GM12878 (cell line): ENCODE measurements at regions not wholly inside any gene's neighbourhood (a gene's known extent, or its start where the extent isn't known, plus 50 kb on each side); places are given as distances from the start of the nearest gene placed in this dataset.

Experiments
- ATAC-seq: fragments of 200-7000 bp; cut with Tn5 transposase; 3 replicates; pipeline ENCODE4 v1.9.1; 2020; ENCODE audit warnings: mild to moderate bottlenecking, moderate library complexity
- BruUV-seq: library from RNA; stranded (reverse); fragments of 400-500 nt; replicated peaks from 2 replicates; lab custom pipeline; 2021; lab: Mats Ljungman, UMichigan
- CTCF ChIA-PET: fragments of 300-600 bp; sonication (Branson Sonifier 250); formaldehyde crosslinking; extraction: SDS; loops from one replicate; lab custom pipeline; 2021; ENCODE audit warnings: inconsistent platforms; lab: Yijun Ruan, JAX
- POLR2A ChIA-PET: fragments of 350-600 bp; formaldehyde crosslinking; extraction: SDS; loops from one replicate; lab custom pipeline; 2021; ENCODE audit warnings: inconsistent platforms; lab: Charles Lee
- RAD21 ChIA-PET: fragments of 300-600 bp; sonication (Branson Sonifier 250); formaldehyde crosslinking; loops from one replicate; lab custom pipeline; 2023; ENCODE audit warnings: antibody characterized with exemption; ENCODE audit not compliant: unreplicated experiment; lab: Charles Lee
- SMC1A ChIA-PET: fragments of 300-600 bp; sonication (Branson Sonifier 250); formaldehyde crosslinking; loops from one replicate; lab custom pipeline; 2023; ENCODE audit not compliant: unreplicated experiment, uncharacterized antibody; lab: Charles Lee
- DNase-seq: peaks from one replicate; pipeline ENCODE4 v3.0.0-alpha.2; 2011; ENCODE audit warnings: low read depth, low spot score
- FAIRE-seq: peaks from 3 replicates; lab custom pipeline; 2011; peaks lifted over from hg19 to GRCh38; lab: Jason Lieb, UNC
- H2AFZ ChIP-seq: 2 replicates; pipeline ENCODE4 v1.6.0; 2011; ENCODE audit warnings: low read depth, low read length, control low read depth; ENCODE audit not compliant: control insufficient read depth
- H3K27ac ChIP-seq: 2 replicates; pipeline ENCODE4 v1.5.1; 2011; ENCODE audit warnings: control low read depth; ENCODE audit not compliant: control insufficient read depth, insufficient read depth
- H3K27me3 ChIP-seq, 2 experiments: replicated peaks in 1 of 2; 2 replicates each; pipeline versions ENCODE4 v1.6.0 to v1.6.1; 2011; ENCODE audit warnings: low read length in 1 of 2; ENCODE audit not compliant: control insufficient read depth in 2 of 2, insufficient read depth in 2 of 2
- H3K36me3 ChIP-seq, 2 experiments: 2 replicates each; pipeline ENCODE4 v1.5.1; 2011; ENCODE audit warnings: low read length in 1 of 2; ENCODE audit not compliant: control insufficient read depth in 2 of 2, insufficient read depth in 2 of 2
- H3K4me1 ChIP-seq: 2 replicates; pipeline ENCODE4 v1.6.1; 2011; ENCODE audit warnings: mild to moderate bottlenecking, low read length, moderate library complexity, mixed read lengths; ENCODE audit not compliant: control insufficient read depth, insufficient read depth
- H3K4me2 ChIP-seq: 2 replicates; pipeline ENCODE4 v1.6.0; 2011; ENCODE audit warnings: control low read depth; ENCODE audit not compliant: control insufficient read depth, insufficient read depth
- H3K4me3 ChIP-seq: fragments of 200-600 bp; sonication (generic); 2 replicates; pipeline ENCODE4 v1.5.1; 2016
- H3K79me2 ChIP-seq: 2 replicates; pipeline ENCODE4 v1.6.0; 2011; ENCODE audit warnings: low read length; ENCODE audit not compliant: control insufficient read depth, insufficient read depth
- H3K9ac ChIP-seq: 2 replicates; pipeline ENCODE4 v1.8.0; 2011; ENCODE audit warnings: low read length, control low read depth, mixed read lengths; ENCODE audit not compliant: control insufficient read depth, insufficient read depth
- H3K9me3 ChIP-seq: replicated peaks from 3 replicates; pipeline ENCODE4 v1.5.1; 2011; ENCODE audit warnings: mild to moderate bottlenecking, low read length; ENCODE audit not compliant: control insufficient read depth, insufficient read depth
- H4K20me1 ChIP-seq: 2 replicates; pipeline ENCODE4 v1.6.0; 2011; ENCODE audit not compliant: control insufficient read depth, insufficient read depth
- CUX1 ChIP-seq: IDR thresholded peaks from 2 replicates; pipeline ENCODE4 v1.6.1; 2012; ENCODE audit warnings: improper control_type of control experiment, low read depth, low read length; ENCODE audit not compliant: insufficient replicate concordance
- MLLT1 ChIP-seq: fragments of 450-650 bp; IDR thresholded peaks from 2 replicates; pipeline ENCODE4 v1.6.1; 2016; ENCODE audit warnings: mild to moderate bottlenecking
- SIN3A ChIP-seq: IDR thresholded peaks from 2 replicates; pipeline ENCODE4 v1.6.1; 2012; ENCODE audit warnings: low read depth, low read length, improper control_type of control experiment
- SRF ChIP-seq, 2 experiments: IDR thresholded peaks; 2 replicates each; pipeline ENCODE4 v1.6.1; 2011; ENCODE audit warnings: low read depth in 2 of 2, low read length in 2 of 2, mild to moderate bottlenecking in 1 of 2, moderate library complexity in 1 of 2
- WGBS: methylation state at CpG from one replicate; pipeline ENCODE4 v1.1.6; 2016; ENCODE audit warnings: low lambda C conversion rate; ENCODE audit not compliant: insufficient replicate concordance, insufficient coverage; ENCODE audit errors: missing lambda C conversion rate; 5-methylcytosine and 5-hydroxymethylcytosine counted together
- in situ Hi-C: fragments of 300-500 bp; cut with MboI; formaldehyde crosslinking; loops from 9 replicates; pipeline ENCODE4 v1.14.3; 2018; ENCODE audit warnings: mixed read lengths
- intact Hi-C: fragments of 100-400 bp; cut with micrococcal nuclease; formaldehyde crosslinking; loops from one replicate; pipeline ENCODE4 v1.14.2; 2022; ENCODE audit not compliant: unreplicated experiment

- TF ChIP-seq CUX1, result no peak
- TF ChIP-seq, all 136 proteins: peak for 0
Observed at GRCh38 chr4:11632483-11632882, 203.8 kb upstream of the HS3ST1 start (continued).

- CTCF ChIA-PET, result interaction anchor here (0.7 kb wide), 1 partner anchor 10 kb away, joined by 3 read pairs; no protein-coding TSS in a partner anchor
- H2AFZ ChIP-seq, result no peak overlapping the region
- H3K27me3 ChIP-seq, result no peaks in the 10 kb centered on the region
- no peak overlapping the region for H3K27ac ChIP-seq
- TF ChIP-seq SRF (IDR thresholded peaks at IDR 0.05; ENCODE audit: low read depth in 2 of 2, low read length in 2 of 2), result no peak
- TF ChIP-seq MLLT1, result no peak
- TF ChIP-seq SIN3A, result no peak
- TF ChIP-seq, all 136 proteins: peak for 0
- Histone ChIP-seq H4K20me1 (no peaks in the 10 kb centered on the region), H3K4me2 (no peak overlapping the region), H3K36me3 (no peaks in the 10 kb centered on the region), H3K4me3 (no peak overlapping the region), H3K9me3 (no peaks in the 10 kb centered on the region), H3K9ac (no peak overlapping the region), H3K4me1 (no peaks in the 10 kb centered on the region), H3K79me2 (no peaks in the 10 kb centered on the region)
- ChIA-PET RAD21 (no interaction called here), POLR2A (no interaction called here), SMC1A (interaction anchor here (0.7 to 1.3 kb wide), 4 partner anchors 9 to 1078 kb away, joined by 3 read pairs; no protein-coding TSS in a partner anchor)
- 31% methylated on average over 4 of the region's 4 CpGs for WGBS
- in situ Hi-C loops (no loop called here), intact Hi-C loops (loop anchor here (1.0 kb wide), 1 partner anchor 45 kb away; no protein-coding TSS in a partner anchor)
- ATAC-seq (no peak), FAIRE-seq (no peak), DNase-seq (no peak)
- BruUV-seq, result no TSS peak
Observed at GRCh38 chr4:11632025-11632424, 203.3 kb upstream of the HS3ST1 start.
